ENCODE measurements at regions not wholly inside any gene's neighbourhood (a gene's known extent, or its start where the extent isn't known, plus 50 kb on each side); places are given as distances from the start of the nearest gene placed in this dataset.

- no peak overlapping the region for H3K4me3 ChIP-seq
- 82 to 100% methylated on average over 1 to 10 of the region's 10 CpGs for WGBS, 2 donors (ENCODE audit: low coverage in 1 of 2)
Measured at GRCh38 chr10:130335336-130335735, 199.1 kb downstream of the GLRX3 start.

GRCh38 chr10:130336617-130337304, 200.6 kb downstream of the GLRX3 start:
- H3K27ac ChIP-seq: no peak overlapping the region
- H3K4me3 ChIP-seq: no peak overlapping the region
- TF ChIP-seq POLR2AphosphoS5 (IDR thresholded peaks at IDR 0.05) (no peak), CTCF (IDR thresholded peaks at IDR 0.05) (no peak), EP300 (IDR thresholded peaks at IDR 0.05; ENCODE audit: low read depth) (no peak), POLR2A (IDR thresholded peaks at IDR 0.05) (no peak)
- WGBS, 2 donors (ENCODE audit: low coverage in 1 of 2): 67 to 100% methylated on average over 1 to 8 of the region's 8 CpGs
- no peaks in the 10 kb centered on the region for H3K27me3 ChIP-seq
- H3K9me3 ChIP-seq: no peaks in the 10 kb centered on the region
- H3K4me1 ChIP-seq: no peaks in the 10 kb centered on the region
- in situ Hi-C loops (cut with MboI; ENCODE audit: low pct_ligation_motif_present in 1 of 4, low pct_unique_long_range_greater_than_20kb in 1 of 4, low sequenced_read_pairs in 3 of 4): no loop called here
- no peak for DNase-seq
- intact Hi-C loops (cut with DNase I; ENCODE audit: low total_unique reads): no loop called here
- H3K36me3 ChIP-seq: no peaks in the 10 kb centered on the region

More at GRCh38 chr10:130335336-130335735, 199.1 kb downstream of the GLRX3 start:
- Histone ChIP-seq H3K27ac (no peak overlapping the region), H3K27me3 (no peaks in the 10 kb centered on the region), H3K9me3 (no peaks in the 10 kb centered on the region), H3K36me3 (no peaks in the 10 kb centered on the region), H3K4me1 (no peaks in the 10 kb centered on the region)
- no peak for DNase-seq
- in situ Hi-C loops (cut with MboI; ENCODE audit: low pct_ligation_motif_present in 1 of 4, low pct_unique_long_range_greater_than_20kb in 1 of 4, low sequenced_read_pairs in 3 of 4) (no loop called here), intact Hi-C loops (cut with DNase I; ENCODE audit: low total_unique reads) (no loop called here)
- no peak for TF ChIP-seq CTCF (IDR thresholded peaks at IDR 0.05)
- TF ChIP-seq POLR2AphosphoS5 (IDR thresholded peaks at IDR 0.05): no peak
- no peak for TF ChIP-seq POLR2A (IDR thresholded peaks at IDR 0.05)
- no peak for TF ChIP-seq EP300 (IDR thresholded peaks at IDR 0.05; ENCODE audit: low read depth)

GRCh38 chr10:130337305-130337640, 201.1 kb downstream of the GLRX3 start:
- DNase-seq: no peak
- Histone ChIP-seq H3K27ac (no peak overlapping the region), H3K4me1 (no peaks in the 10 kb centered on the region), H3K27me3 (no peaks in the 10 kb centered on the region), H3K9me3 (no peaks in the 10 kb centered on the region), H3K4me3 (no peak overlapping the region), H3K36me3 (no peaks in the 10 kb centered on the region)
- no peak for TF ChIP-seq POLR2AphosphoS5 (IDR thresholded peaks at IDR 0.05)
- no peak for TF ChIP-seq CTCF (IDR thresholded peaks at IDR 0.05)
- TF ChIP-seq POLR2A (IDR thresholded peaks at IDR 0.05): no peak
- TF ChIP-seq EP300 (IDR thresholded peaks at IDR 0.05; ENCODE audit: low read depth): no peak
- intact Hi-C loops (cut with DNase I; ENCODE audit: low total_unique reads) (no loop called here), in situ Hi-C loops (cut with MboI; ENCODE audit: low pct_ligation_motif_present in 1 of 4, low pct_unique_long_range_greater_than_20kb in 1 of 4, low sequenced_read_pairs in 3 of 4) (no loop called here)
- 68% methylated on average over 13 of the region's 13 CpGs; no CpG with 5 or more reads in 1 of the 2 donors for WGBS, 2 donors (ENCODE audit: low coverage in 1 of 2)

GRCh38 chr10:130337696-130338635, 201.8 kb downstream of the GLRX3 start:
- in situ Hi-C loops (cut with MboI; ENCODE audit: low pct_ligation_motif_present in 1 of 4, low pct_unique_long_range_greater_than_20kb in 1 of 4, low sequenced_read_pairs in 3 of 4): no loop called here
- H3K9me3 ChIP-seq: no peaks in the 10 kb centered on the region
- H3K27ac ChIP-seq: no peak overlapping the region
- intact Hi-C loops (cut with DNase I; ENCODE audit: low total_unique reads): no loop called here
- 81 to 83% methylated on average over 3 to 19 of the region's 19 CpGs for WGBS, 2 donors (ENCODE audit: low coverage in 1 of 2)
- H3K4me3 ChIP-seq: no peak overlapping the region
- TF ChIP-seq POLR2A (IDR thresholded peaks at IDR 0.05) (no peak), CTCF (IDR thresholded peaks at IDR 0.05) (no peak), POLR2AphosphoS5 (IDR thresholded peaks at IDR 0.05) (no peak), EP300 (IDR thresholded peaks at IDR 0.05; ENCODE audit: low read depth) (no peak)
- no peaks in the 10 kb centered on the region for H3K36me3 ChIP-seq
- H3K4me1 ChIP-seq: no peaks in the 10 kb centered on the region
- no peak for DNase-seq
- no peaks in the 10 kb centered on the region for H3K27me3 ChIP-seq
